GM19324 (cell line): ENCODE measurements at regions not wholly inside any gene's neighbourhood (a gene's known extent, or its start where the extent isn't known, plus 50 kb on each side); places are given as distances from the start of the nearest gene placed in this dataset.

Source experiments
- ATAC-seq: cut with Tn5 transposase; IDR thresholded peaks from one replicate; pipeline ENCODE4 v1.9.1; 2021; ENCODE audit warnings: mild to moderate bottlenecking, moderate library complexity; ENCODE audit not compliant: unreplicated experiment, low FRiP score

GRCh38 chr11:95364324-95365295 is 133.6 kb upstream of the SESN3 start:
- no peak for ATAC-seq

GRCh38 chr11:95363708-95364107 is 132.7 kb upstream of the SESN3 start:
- ATAC-seq, result no peak

- ATAC-seq, result no peak
Measured at GRCh38 chr11:95363164-95363563, 132.2 kb upstream of the SESN3 start.

- no peak for ATAC-seq
Measured at GRCh38 chr11:95361180-95361579, 130.2 kb upstream of the SESN3 start.

- ATAC-seq, result no peak
Measured at GRCh38 chr11:95360377-95361075, 129.5 kb upstream of the SESN3 start.

GRCh38 chr11:95359756-95360155 is 128.8 kb upstream of the SESN3 start:
- no peak for ATAC-seq

- ATAC-seq, result no peak
Measured at GRCh38 chr11:95359341-95359663, 128.3 kb upstream of the SESN3 start.

GRCh38 chr11:95358511-95359340 is 127.7 kb upstream of the SESN3 start:
- no peak for ATAC-seq

GRCh38 chr11:95354304-95354703 is 123.3 kb upstream of the SESN3 start:
- ATAC-seq, result no peak

- ATAC-seq, result no peak
Measured at GRCh38 chr11:95353706-95354105, 122.7 kb upstream of the SESN3 start.

- no peak for ATAC-seq
Measured at GRCh38 chr11:95352733-95353346, 121.8 kb upstream of the SESN3 start.

GRCh38 chr11:95349345-95349942 is 118.4 kb upstream of the SESN3 start:
- no peak for ATAC-seq

- ATAC-seq, result no peak
Measured at GRCh38 chr11:95346265-95346664, 115.3 kb upstream of the SESN3 start.

GRCh38 chr11:95345651-95346050 is 114.6 kb upstream of the SESN3 start:
- ATAC-seq, result no peak

GRCh38 chr11:95344932-95345642 is 114.1 kb upstream of the SESN3 start:
- no peak for ATAC-seq

GRCh38 chr11:95341221-95341620 is 110.2 kb upstream of the SESN3 start:
- ATAC-seq, result no peak

- no peak for ATAC-seq
Measured at GRCh38 chr11:95339086-95339901, 108.3 kb upstream of the SESN3 start.

- ATAC-seq, result no peak
Measured at GRCh38 chr11:95338430-95338991, 107.5 kb upstream of the SESN3 start.
